Stimulated activated CD4-positive, alpha-beta T cell treated with anti-CD3 and anti-CD28 coated beads, TNF-alpha, amount 100 ng/mL, for 24 hours (primary cell): ENCODE measurements at regions not wholly inside any gene's neighbourhood (a gene's known extent, or its start where the extent isn't known, plus 50 kb on each side); places are given as distances from the start of the nearest gene placed in this dataset.

Experiments
- DNase-seq, 3 experiments: peaks; one replicate each; pipeline ENCODE4 v3.0.0-alpha.2; 2020; ENCODE audit warnings: low read depth in 3 of 3

DNA sequence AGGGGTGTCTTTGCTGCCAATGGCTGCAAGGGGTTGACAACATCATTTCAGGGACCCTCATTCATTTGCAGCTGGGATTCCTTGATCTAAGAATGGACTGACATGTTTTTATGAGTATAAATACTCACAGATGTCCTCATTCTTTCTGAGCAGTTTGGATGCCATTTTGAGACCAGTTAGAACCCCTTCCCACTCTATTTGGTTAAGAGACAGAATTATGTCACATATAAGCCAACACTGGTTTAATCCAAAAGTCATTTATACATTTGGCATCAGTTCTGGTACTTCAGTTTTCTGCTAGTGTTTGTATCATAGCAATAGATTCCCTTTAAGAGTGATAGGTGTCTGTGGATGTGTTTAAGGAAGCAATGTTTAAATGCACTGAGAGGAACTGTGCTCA, 248.8 kb downstream of the SAMD5 start:
- no peak for DNase-seq

DNA sequence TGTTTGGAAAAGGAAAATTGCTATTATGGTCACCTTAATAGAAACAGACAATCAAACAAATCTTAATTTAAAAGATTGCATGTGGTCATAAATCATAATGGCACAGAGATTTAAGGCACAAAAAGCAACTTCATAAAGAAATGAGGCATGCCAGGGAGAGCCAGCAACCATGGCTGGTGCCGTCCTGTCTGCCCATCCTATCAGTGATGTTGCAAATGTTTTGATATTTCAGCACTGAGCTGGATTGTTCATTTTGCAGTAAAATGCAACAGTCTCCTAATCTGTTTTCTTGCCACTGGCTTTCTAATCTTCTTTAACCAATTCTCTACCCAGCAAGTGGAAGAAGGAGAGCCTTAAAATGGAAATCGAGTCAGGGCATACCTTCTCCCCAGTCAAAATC, 249.8 kb downstream of the SAMD5 start:
- no peak for DNase-seq

DNA sequence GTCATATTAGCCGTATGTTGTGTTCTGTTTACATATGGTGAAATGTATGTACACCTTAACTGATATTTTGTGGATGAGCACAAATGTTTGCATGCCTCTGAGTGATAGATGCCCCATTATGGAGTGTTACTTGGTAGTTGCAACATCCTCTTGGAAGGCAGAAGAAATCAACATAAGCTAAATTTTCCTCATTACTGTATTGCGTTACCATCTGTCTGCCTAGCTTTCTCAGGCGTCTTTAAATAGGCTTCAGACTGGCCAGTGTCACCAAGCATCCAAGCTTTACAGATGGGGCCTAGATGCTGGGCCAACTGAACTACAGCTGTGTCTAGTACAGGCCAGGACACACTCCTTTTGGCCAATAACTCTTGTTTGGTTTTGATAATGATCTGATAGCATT, 250.6 kb downstream of the SAMD5 start:
- no peak for DNase-seq

DNA sequence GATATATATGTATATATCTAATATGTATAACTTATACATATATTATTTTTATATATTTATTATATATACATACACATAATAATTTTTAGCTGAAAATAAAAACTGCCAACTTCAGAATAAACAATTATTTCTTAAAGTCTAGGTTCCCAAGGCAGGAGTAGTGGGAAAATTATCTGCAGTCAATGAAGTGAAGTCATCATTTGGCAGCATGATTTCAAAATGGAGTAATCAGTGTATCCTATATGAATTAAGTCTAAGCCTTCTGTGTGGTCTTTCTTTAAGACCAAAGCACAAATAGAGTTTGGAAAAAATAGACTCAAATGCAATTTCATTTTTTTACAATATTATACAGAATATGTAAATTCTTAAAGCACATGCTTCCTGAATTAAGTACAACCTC, 251.0 kb downstream of the SAMD5 start:
- DNase-seq, result no peak

DNA sequence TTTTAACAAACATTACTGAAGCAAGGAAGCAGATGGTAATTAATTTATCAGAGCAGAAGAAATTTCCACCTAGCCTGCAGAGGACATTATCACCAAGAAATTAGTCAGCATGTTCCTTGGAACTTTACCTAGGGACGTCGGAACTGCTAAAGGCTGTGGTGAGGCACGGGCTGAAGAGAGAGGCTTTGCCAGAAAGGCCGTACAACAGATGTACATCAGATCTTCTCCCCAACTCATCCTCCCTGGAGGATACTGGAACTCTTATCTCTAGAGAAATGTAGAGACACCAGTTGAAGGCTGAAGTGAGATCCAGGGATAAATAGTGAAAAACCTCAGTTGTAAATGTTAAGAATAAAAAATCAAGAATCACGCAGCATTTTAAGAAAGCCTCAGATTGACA, 257.1 kb downstream of the SAMD5 start:
- no peak for DNase-seq

DNA sequence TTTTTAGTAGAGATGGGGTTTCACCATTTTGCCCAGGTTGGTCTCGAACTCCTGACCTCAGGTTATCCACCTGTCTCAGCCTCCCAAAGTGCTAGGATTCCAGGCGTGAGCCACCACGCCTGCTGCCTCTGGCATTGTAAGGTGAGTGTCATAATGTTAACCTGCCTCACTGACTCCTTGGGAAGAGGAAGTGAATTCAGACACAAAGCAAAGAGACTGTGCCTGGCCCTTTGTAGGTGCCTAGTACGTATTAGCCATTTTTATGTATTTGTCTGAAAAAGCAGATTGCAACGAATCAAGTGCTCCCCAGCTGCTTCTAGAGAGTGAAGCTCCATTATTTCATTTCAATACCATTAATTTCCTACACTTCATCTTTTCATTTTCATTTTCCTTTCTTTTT, 260.5 kb downstream of the SAMD5 start:
- DNase-seq, result no peak

DNA sequence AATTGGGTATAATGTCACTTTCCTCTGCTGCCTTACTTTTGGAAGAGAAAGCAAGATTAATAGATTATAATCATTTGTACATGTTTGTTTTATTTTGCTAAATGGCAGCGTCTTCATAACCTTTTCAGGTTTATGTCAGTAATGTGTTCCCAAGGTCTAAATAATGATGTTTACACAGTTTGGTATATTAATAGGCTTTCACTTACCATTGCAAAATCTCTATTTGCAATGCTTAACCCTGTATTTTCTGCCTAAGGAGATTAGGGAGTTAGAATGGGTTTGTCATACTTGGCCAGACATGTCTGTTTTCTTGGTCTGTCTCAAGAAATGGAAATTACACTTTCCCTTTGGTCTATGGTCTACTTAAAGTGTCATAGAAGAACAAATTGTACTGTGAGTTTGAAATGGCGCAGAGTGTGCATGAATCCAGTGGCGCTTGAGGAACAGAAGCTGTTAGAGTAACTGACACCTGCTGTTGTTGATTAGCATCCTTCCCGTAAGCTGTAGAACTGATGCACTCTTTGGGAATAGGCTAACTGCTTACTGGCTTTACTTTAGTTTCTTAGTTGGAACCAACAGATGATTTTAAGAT, 261.1 kb downstream of the SAMD5 start:
- no peak for DNase-seq

DNA sequence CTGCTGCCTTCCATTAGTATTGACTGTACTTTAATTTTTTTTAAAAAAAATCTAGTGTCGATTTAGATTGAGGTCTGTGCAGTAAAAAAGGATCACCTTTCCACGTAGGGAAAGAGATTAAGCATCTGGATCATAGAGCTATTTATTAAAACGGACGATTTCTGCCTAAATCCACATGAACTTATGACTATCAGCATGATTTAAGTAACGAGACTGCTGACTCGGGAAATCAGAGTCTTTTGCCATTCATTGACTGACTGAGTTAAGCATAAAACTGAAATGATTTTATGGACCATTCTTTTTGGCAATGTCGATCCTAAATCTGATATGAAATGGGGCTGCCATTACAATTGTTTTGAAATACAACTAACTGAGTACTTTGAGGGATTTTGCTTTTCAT, 261.7 kb downstream of the SAMD5 start:
- no peak for DNase-seq

DNA sequence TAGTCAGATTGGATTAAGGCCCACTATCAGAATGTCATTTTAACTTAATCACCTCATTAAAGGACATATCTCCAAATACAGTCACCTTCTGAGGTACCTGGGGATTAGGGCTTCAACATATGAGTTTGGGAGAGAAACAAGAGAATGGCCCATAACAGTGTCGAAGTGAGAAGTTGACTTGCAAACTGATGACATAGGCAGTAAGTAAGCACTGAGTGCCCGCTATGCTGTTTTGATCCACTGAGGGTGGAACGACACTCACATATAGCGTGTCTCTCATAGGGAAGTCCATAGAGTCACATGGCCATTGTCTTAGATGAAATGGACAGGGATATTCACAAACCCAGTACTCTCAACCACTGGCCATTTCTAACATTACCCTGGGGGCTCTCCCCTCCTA, 264.2 kb downstream of the SAMD5 start:
- no peak for DNase-seq

DNA sequence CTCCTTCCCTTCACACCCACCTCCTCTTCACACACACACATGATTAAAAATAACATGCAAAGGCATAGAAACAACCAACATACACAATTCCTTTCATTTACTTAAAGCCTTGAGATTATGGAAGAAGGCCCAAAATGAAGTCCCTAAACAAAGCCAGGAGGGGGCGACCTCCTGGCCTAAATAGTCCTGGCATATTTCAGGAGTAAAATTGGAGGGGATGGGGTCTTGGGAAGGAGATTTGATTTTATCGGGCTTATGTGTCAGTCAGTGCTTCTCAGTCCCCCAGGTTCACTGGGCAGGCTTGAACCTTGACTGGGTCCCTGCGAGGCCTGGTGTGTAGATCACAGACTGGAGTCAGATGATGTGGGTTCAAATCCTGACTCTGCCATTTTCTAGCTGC, 266.4 kb downstream of the SAMD5 start:
- no peak for DNase-seq

DNA sequence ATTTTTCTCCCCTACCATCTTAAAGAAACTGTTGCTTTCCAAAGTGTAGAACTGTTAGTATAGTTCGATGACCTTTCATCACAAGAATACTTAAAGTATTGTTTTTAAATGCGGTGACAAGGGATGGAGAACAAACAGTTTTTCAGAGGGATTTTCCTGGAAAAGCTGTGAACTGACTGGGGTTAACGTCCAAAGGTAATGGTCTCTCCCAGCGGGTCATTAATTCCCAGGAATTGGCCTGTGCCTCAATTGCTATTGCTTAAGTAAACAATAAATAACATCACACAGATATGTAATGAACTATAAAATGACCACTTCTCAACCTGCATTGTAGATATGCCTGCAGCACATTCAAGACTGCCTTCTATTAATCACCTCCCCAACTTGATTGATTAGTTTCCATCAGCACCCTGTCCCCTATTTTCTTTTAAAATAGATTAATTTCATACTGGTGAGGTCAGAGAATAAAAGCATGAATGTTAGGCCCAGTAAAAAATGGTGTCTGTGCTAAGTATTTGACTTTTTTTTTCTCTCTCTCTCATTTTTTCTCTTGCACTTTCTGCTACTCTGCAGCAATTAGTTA, 268.2 kb downstream of the SAMD5 start:
- DNase-seq, result no peak

DNA sequence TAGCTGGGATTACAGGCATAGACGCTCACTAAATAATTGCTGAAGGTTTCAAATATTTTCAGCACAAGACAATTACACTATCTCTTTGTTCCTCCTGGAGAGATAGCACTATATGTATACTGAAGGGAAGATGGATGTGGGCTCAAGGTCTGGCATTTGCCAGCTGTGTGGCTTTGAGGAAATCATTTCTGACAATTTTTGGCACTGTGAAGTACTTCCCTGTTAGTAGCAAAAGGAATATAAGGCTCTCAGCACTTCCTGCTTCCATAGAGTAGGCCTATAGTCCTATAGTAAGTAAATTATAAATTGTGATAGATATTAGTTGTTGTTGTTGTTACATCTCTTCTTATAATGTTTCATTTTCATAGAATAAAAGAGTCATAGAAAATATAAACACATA, 271.1 kb downstream of the SAMD5 start:
- DNase-seq, result no peak

DNA sequence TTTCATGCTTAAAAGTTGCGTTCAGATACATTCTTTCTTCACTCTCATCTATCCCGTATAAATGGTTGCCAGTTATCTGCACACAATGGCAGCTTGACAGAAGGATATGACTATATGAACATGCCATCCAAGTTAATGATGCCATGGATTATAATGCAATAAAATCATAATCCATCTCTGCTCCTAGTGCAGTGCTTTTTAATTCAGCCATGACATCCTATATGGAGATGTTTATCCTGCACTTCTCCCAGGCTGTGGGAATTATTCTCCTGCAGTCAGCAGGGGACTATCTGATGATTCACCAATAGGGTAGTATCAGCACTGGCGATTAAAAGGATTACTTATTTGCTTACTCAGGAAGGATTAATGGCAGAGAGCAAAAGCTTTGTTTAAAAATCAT, 273.8 kb downstream of the SAMD5 start:
- no peak for DNase-seq

DNA sequence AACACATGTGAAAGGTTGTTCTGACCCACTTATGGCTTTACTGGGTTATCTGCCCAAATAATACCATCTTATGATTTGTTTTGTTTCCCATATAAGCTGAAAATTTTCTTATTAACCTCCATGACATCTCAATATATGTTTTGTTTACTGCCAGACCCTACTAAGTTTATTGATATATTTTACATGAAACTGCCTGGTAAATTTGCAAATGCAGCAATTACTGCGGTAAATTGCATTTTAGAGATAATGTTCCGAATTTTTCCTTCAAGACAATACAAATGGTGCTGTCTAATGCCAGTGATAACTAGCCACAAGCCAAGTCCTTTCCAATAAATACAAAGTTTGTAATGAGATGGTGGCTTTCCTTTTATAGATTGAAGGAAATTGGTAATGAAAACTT, 275.9 kb downstream of the SAMD5 start:
- DNase-seq, result no peak

DNA sequence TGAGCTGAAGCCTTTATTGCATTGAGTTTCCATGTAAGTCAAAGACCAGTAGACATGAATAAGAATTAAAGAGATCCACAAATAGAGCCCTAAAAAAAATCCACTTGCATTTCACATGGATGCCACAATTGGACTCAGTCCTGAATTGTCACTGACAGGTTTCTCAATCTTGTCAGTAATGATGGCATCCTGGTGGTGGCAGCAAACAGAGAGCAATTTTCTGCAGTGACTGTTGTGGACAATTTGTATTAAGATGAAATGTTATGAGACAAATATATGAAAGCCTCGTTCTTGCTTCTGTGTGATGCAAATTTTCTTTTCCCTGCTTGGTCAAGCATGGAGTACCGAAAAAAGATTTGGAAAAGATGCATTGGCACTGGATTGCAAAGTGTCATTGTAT, 278.9 kb downstream of the SAMD5 start:
- no peak for DNase-seq

DNA sequence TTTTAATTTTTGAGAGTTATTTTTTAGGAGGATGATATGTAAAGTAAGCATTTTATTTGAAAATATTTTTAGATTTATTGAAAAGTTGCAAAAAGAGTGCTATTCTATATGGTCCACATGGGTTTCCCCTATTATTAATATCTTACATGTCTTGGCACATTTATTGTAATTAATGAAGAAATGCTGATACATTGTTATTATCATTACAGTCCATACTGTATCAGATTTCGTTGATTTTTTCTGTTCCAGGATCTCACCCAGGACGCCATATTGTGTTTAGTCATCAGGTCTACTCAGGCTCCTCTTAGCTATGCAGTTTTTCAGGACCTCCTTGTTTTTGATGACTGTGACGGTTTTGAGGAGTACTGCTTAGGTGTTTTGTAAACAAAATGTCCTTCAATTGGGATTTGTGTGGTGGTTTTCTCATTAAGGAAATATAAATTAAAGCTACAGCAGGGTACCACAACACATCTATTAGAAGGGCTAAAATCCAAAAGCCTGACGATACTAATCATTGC, 281.0 kb downstream of the SAMD5 start:
- DNase-seq, result no peak

DNA sequence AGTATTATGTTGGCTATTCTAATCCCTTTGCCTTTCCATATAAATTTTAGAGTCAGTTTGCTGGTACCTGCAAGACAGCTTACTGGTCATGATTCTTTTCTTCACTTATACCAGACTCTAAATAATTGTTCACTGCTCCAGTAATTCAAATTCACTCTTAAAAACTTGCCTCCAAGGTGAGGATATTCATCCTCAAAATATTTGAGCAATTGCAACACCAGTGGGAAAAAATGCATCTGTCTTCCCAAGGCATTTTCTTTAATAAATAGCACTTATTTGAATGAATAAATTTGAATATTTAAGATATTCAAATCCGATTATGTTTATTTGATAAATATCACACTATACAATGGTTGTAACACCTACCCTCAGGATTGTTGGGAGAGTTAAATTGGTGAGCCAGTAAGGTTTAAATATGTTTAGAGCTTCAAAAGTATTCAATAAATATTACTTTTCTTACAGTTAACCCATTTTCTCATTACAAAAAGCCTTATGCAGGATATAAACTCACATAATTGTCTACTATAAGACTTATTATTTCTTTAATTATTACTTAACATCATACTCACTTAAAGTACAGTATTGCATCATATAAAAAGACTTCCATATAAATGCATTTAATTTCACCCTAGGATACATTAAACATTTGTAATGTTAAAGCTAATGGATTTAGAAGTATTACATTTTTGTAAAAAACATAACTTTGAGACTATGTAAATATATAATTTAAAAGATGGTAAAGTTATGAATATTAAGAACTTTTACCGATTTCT, 285.6 kb downstream of the SAMD5 start:
- DNase-seq, result no peak

DNA sequence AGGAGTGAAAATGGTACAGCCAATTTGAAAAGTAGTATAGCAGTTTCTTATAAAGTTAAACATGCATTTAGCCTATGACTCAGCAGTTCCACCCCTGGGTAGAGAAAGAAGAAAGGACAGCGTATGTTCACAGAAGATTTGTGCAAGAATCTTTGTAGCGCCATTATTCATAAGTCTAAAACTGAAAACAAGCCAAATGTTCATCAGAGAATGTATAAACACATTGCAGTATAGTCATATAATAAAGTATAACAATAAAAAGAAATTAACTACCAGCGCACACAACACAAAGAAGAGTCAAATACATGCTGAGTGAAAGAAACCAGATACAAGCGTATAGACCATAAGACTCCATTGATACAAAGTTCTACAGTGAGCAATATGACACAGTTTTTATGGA, 294.0 kb downstream of the SAMD5 start:
- DNase-seq, result no peak

DNA sequence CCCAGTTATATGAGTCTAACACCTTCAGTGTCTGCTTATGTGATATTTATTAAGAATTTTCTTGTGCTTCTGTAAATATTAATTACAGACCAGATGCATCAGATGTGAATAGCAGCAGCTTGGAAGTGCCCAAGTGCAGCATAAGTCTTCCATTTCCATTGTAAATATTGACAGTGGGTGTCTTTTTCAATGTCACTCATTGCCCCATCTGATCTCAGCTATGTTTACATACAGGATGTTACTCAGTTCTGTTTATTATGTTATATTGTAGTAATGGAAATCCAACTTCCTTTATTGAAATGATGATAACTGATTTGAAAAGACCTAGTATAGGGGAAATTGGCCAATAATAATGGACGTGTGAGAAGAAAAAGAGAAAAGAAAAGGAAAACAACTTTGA, 296.7 kb downstream of the SAMD5 start:
- DNase-seq, result no peak

DNA sequence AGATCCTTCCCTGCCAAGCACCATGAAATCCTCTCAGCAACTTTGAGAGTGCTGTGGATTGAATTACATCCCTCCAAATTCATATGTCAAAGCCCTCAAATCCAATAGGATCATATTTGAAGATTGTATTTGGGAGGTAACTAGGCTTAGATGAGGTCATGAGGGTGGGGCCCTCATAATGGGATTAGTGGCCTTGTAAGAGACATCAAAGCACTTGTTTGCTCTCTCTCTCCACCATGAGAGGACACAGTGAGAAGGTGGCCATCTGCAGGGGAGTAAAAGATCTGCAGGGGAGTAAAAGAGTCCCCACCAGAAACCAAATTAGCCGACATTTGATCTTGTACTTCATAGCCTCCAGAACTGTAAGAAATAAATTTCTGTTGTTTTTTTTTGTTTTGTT, 298.2 kb downstream of the SAMD5 start:
- no peak for DNase-seq

DNA sequence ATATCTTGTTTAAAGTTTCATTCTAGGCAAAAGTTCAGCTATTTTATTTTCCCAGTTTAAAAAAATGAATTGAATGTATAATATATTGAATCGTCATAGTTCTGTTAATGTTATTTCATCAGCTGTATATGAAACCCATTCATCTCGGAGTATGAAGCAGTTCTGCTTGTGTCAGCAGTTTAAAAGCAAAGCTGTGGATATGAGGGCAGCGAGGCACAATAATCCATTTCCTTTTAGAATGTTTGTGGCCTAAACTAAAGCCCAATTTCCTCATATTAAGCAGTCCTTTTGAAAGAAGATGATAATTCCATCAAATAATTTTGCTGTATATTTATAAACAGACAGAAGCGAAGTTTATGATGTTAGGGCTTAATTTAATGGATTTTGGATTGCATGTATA, 300.1 kb downstream of the SAMD5 start:
- no peak for DNase-seq

DNA sequence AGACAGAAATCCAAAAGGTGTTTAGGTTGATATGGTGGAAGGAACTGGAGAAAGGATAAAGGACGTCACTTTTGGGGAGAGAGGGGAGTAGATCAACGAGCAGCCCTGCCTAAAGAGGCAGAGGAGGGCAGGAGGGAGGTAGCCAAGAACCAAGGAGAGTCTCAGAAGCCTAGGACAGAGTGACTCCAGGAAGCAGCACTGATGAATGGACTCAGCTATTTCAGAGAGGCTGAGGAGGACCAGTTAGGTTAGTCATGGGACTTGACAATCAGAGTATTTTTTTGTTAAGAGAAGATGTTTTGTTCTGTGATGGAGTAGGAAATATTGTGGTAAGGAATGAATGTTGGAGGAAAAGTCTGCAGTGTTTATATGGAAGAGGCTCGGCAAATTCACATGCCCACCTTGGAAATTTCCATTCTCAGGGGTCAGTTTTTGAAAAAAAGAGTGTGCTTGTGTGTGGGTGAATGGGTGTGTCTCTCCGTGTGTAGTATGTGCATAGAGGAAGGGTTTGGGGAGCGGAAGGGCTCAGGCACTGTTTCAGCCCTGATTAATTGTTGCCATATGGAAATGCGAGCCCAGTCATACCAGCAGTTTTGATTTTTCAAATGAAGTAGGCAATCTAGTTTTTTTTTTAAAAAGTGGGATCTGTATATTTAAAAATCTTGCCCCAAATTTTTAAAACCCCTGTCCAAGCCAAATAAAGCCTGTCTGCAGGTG, 303.6 kb downstream of the SAMD5 start:
- DNase-seq, result no peak
